SU-DHL-6 (cell line): ENCODE measurements at regions not wholly inside any gene's neighbourhood (a gene's known extent, or its start where the extent isn't known, plus 50 kb on each side); places are given as distances from the start of the nearest gene placed in this dataset.

Source experiments
- CTCF ChIP-seq: fragments of 200-600 bp; sonication (generic); IDR thresholded peaks from one replicate; pipeline ENCODE4 v1.5.1; 2017; ENCODE audit warnings: antibody characterized with exemption, mild to moderate bottlenecking, low read length, moderate library complexity; ENCODE audit not compliant: insufficient read depth, poor library complexity, severe bottlenecking
- EZH2phosphoT487 ChIP-seq: fragments of 200-600 bp; sonication (generic), shearing (Covaris generic); conservative IDR thresholded peaks from 2 replicates; pipeline ENCODE4 v1.6.1; 2018; ENCODE audit warnings: mild to moderate bottlenecking, antibody characterized with exemption, low read length, moderate library complexity, mixed read lengths

- TF ChIP-seq CTCF (no peak), EZH2phosphoT487 (no peak)
Measured at GRCh38 chr10:11670381-11670780, 58.9 kb upstream of the USP6NL start.
